Caki2 (cell line): ENCODE measurements at regions not wholly inside any gene's neighbourhood (a gene's known extent, or its start where the extent isn't known, plus 50 kb on each side); places are given as distances from the start of the nearest gene placed in this dataset.

ENCODE experiments used
- DNase-seq: peaks from one replicate; pipeline ENCODE4 v3.0.0-alpha.2; 2015; ENCODE audit warnings: low read depth
- in situ Hi-C: cut with HindIII; loops from 2 replicates; pipeline ENCODE4 v1.10.0; 2016; ENCODE audit warnings: low sequenced_read_pairs, low pct_unique_long_range_greater_than_20kb, mixed read lengths

GRCh38 chr4:43238585-43238984 is 346.1 kb downstream of the GRXCR1 start:
- no peak for DNase-seq
- in situ Hi-C loops = no loop called here

GRCh38 chr4:43241104-43241503 is 348.6 kb downstream of the GRXCR1 start:
- DNase-seq = no peak

GRCh38 chr4:43242606-43243005 is 350.1 kb downstream of the GRXCR1 start:
- in situ Hi-C loops = no loop called here
- DNase-seq = no peak

More at GRCh38 chr4:43241104-43241503, 348.6 kb downstream of the GRXCR1 start:
- in situ Hi-C loops = no loop called here

GRCh38 chr4:43243433-43244116 is 351.1 kb downstream of the GRXCR1 start:
- DNase-seq = no peak
- in situ Hi-C loops = no loop called here

GRCh38 chr4:43244688-43245382 is 352.3 kb downstream of the GRXCR1 start:
- DNase-seq = no peak
- in situ Hi-C loops = no loop called here

- DNase-seq = no peak
These were observed 359.3 kb downstream of the GRXCR1 start for GRCh38 chr4:43251841-43252240.

GRCh38 chr4:43253541-43253940 is 361.0 kb downstream of the GRXCR1 start:
- in situ Hi-C loops = no loop called here
- DNase-seq = no peak

More at GRCh38 chr4:43251841-43252240, 359.3 kb downstream of the GRXCR1 start:
- in situ Hi-C loops = no loop called here

- in situ Hi-C loops = no loop called here
These were observed 372.2 kb downstream of the GRXCR1 start for GRCh38 chr4:43264730-43265129.

GRCh38 chr4:43271946-43272345 is 379.4 kb downstream of the GRXCR1 start:
- in situ Hi-C loops = no loop called here
- no peak for DNase-seq

More at GRCh38 chr4:43264730-43265129, 372.2 kb downstream of the GRXCR1 start:
- no peak for DNase-seq

- in situ Hi-C loops = no loop called here
- no peak for DNase-seq
These were observed 381.9 kb downstream of the GRXCR1 start for GRCh38 chr4:43274376-43274775.

- DNase-seq = no peak
- in situ Hi-C loops = no loop called here
These were observed 383.3 kb downstream of the GRXCR1 start for GRCh38 chr4:43275779-43276178.

GRCh38 chr4:43276321-43276720 is 383.8 kb downstream of the GRXCR1 start:
- DNase-seq = no peak
- in situ Hi-C loops = no loop called here

GRCh38 chr4:43277003-43277402 is 384.5 kb downstream of the GRXCR1 start:
- DNase-seq = no peak

GRCh38 chr4:43282534-43282933 is 390.0 kb downstream of the GRXCR1 start:
- in situ Hi-C loops = no loop called here
- DNase-seq = no peak

More at GRCh38 chr4:43277003-43277402, 384.5 kb downstream of the GRXCR1 start:
- in situ Hi-C loops = no loop called here

- in situ Hi-C loops = no loop called here
These were observed 393.6 kb downstream of the GRXCR1 start for GRCh38 chr4:43286137-43286536.

GRCh38 chr4:43296946-43297528 is 404.5 kb downstream of the GRXCR1 start:
- no peak for DNase-seq
- in situ Hi-C loops = no loop called here

More at GRCh38 chr4:43286137-43286536, 393.6 kb downstream of the GRXCR1 start:
- DNase-seq = no peak

GRCh38 chr4:43316813-43317212 is 424.3 kb downstream of the GRXCR1 start:
- DNase-seq = no peak
- in situ Hi-C loops = no loop called here

GRCh38 chr4:43325220-43325967 is 432.9 kb downstream of the GRXCR1 start:
- in situ Hi-C loops = no loop called here
- no peak for DNase-seq

GRCh38 chr4:43330288-43330687 is 437.8 kb downstream of the GRXCR1 start:
- in situ Hi-C loops = no loop called here
- no peak for DNase-seq
